Thyroid gland (tissue), 4 donors: ENCODE measurements at regions not wholly inside any gene's neighbourhood (a gene's known extent, or its start where the extent isn't known, plus 50 kb on each side); places are given as distances from the start of the nearest gene placed in this dataset.

Source experiments
- POLR2A ChIP-seq, 2 donors: fragments of 450-650 bp; IDR thresholded peaks; one replicate each; pipeline ENCODE4 v1.6.1; 2017; ENCODE audit warnings: antibody characterized with exemption in 2 of 2, mild to moderate bottlenecking in 2 of 2, moderate library complexity in 1 of 2
- TF ChIP-seq, protein P1 (sequence below), 6 experiments: fragments of 200-600 bp in 3 of 6; fragments of 450-650 bp in 3 of 6; sonication (generic) in 3 of 6; IDR thresholded peaks; one replicate each; pipeline ENCODE4 v1.5.1; 2016 to 2019; ENCODE audit warnings: antibody characterized with exemption in 6 of 6, mild to moderate bottlenecking in 2 of 6, inconsistent platforms in 1 of 6, moderate library complexity in 1 of 6

DNA sequence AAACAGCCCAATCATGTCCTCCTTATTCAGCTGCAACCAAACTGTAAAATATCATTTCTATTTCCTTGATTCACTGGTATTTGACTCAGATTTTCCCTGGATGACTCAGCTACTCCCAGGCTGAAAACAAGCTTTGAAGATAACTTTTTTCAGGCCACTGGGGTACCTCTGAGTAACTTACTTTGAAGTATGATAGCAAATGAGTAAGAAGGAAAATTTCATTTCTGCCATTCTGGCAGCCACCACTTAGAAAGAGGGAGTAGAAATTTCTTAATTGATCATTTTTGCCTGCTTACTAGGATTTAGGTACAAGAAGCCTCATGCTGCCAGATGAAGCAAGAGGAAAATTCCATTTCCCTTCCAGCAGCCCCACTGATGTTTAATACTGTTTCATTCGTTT is 247.4 kb downstream of the PRELID2 start:
- TF ChIP-seq POLR2A (IDR thresholded peaks at IDR 0.05): no peak
- TF ChIP-seq, protein P1, sequence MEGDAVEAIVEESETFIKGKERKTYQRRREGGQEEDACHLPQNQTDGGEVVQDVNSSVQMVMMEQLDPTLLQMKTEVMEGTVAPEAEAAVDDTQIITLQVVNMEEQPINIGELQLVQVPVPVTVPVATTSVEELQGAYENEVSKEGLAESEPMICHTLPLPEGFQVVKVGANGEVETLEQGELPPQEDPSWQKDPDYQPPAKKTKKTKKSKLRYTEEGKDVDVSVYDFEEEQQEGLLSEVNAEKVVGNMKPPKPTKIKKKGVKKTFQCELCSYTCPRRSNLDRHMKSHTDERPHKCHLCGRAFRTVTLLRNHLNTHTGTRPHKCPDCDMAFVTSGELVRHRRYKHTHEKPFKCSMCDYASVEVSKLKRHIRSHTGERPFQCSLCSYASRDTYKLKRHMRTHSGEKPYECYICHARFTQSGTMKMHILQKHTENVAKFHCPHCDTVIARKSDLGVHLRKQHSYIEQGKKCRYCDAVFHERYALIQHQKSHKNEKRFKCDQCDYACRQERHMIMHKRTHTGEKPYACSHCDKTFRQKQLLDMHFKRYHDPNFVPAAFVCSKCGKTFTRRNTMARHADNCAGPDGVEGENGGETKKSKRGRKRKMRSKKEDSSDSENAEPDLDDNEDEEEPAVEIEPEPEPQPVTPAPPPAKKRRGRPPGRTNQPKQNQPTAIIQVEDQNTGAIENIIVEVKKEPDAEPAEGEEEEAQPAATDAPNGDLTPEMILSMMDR (IDR thresholded peaks at IDR 0.05): no peak
